OCI-LY7 (cell line): ENCODE measurements at regions not wholly inside any gene's neighbourhood (a gene's known extent, or its start where the extent isn't known, plus 50 kb on each side); places are given as distances from the start of the nearest gene placed in this dataset.

Experiments used
- CTCF ChIP-seq: fragments of 200-600 bp; sonication (generic); conservative IDR thresholded peaks from 2 replicates; pipeline ENCODE4 v1.5.1; 2014; ENCODE audit warnings: mild to moderate bottlenecking, antibody characterized with exemption, low read length, moderate library complexity, mixed read lengths
- EZH2phosphoT487 ChIP-seq: fragments of 200-600 bp; sonication (generic); IDR thresholded peaks from 2 replicates; pipeline ENCODE4 v1.6.1; 2018; ENCODE audit warnings: low read depth, borderline replicate concordance, mild to moderate bottlenecking, mixed run types, antibody characterized with exemption, low read length, moderate library complexity, mixed read lengths

- TF ChIP-seq CTCF (no peak), EZH2phosphoT487 (no peak)
These were observed 528.4 kb upstream of the NBEA start for GRCh38 chr13:34413538-34414210.
